Stimulated activated naive B cell treated with anti-CD40 and anti-IgM and Interleukin-4, amounts not matched to agents 10 μg/mL and 1 μg/mL and 100 μg/mL, for 72 hours (primary cell): ENCODE measurements at regions not wholly inside any gene's neighbourhood (a gene's known extent, or its start where the extent isn't known, plus 50 kb on each side); places are given as distances from the start of the nearest gene placed in this dataset.
"Not testable (repeated sequence)": the region's sequence is repeated elsewhere in the genome, so short reads cannot be mapped to it uniquely, and the experiment has no call there.

Source experiments
- ATAC-seq, 2 donors: fragments of 150-1000 bp; cut with Tn5 transposase; replicated peaks; 2 replicates each; pipeline ENCODE4 v1.10.0; 2021; ENCODE audit warnings: moderate library complexity in 1 of 2
- DNase-seq: peaks from one replicate; pipeline ENCODE4 v3.0.0; 2021
- H3K27ac Mint-ChIP-seq: one replicate; pipeline ENCODE4 v1.8.0; 2022; ENCODE audit warnings: mild to moderate bottlenecking, mixed read lengths
- H3K27me3 Mint-ChIP-seq, 2 donors: one replicate each; pipeline ENCODE4 v1.8.0; 2022; ENCODE audit warnings: mixed read lengths in 2 of 2
- H3K36me3 Mint-ChIP-seq, 2 donors: one replicate each; pipeline ENCODE4 v1.8.0; 2022; ENCODE audit warnings: mixed read lengths in 2 of 2, mild to moderate bottlenecking in 1 of 2
- H3K4me1 Mint-ChIP-seq, 2 donors: one replicate each; pipeline ENCODE4 v1.8.0; 2022; ENCODE audit warnings: mixed read lengths in 2 of 2, mild to moderate bottlenecking in 1 of 2
- H3K4me3 Mint-ChIP-seq, 2 donors: one replicate each; pipeline ENCODE4 v1.8.0; 2022; ENCODE audit warnings: mild to moderate bottlenecking in 2 of 2, mixed read lengths in 2 of 2, moderate library complexity in 1 of 2
- H3K9me3 Mint-ChIP-seq, 2 donors: one replicate each; pipeline ENCODE4 v1.8.0; 2022; ENCODE audit warnings: mixed read lengths in 2 of 2, mild to moderate bottlenecking in 1 of 2

- DNase-seq, result no peak
- H3K4me3 Mint-ChIP-seq, result no peak overlapping the region
- no peaks in the 10 kb centered on the region for H3K36me3 Mint-ChIP-seq
- no peaks in the 10 kb centered on the region for H3K4me1 Mint-ChIP-seq
- H3K27me3 Mint-ChIP-seq, result peaks cover 7 to 14% of the 10 kb centered on the region in 2 donors
- peaks cover 0 to 3% of the 10 kb centered on the region in 2 donors for H3K9me3 Mint-ChIP-seq
- ATAC-seq, result no peak
- H3K27ac Mint-ChIP-seq, result no peak overlapping the region
Measured at GRCh38 chr10:111578076-111578475, 501.2 kb downstream of the ADRA2A start.

DNA sequence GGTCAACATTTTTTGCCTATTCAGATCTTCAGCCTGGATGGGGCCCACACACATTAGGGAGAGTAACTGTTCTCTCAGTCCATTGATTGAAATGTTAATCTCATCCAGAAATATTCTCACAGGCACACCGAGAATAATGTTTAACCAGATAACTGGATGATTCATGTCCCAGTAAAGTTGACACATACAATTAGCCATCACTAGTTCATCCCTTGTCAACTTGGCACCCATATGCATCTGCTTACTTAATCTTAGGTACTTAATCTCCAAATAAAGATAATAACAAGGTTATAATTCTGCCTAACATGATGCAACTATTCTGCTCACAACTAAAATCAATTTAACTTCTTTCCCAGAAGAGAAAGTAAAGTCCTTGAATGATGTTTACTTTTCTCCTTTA lies 502.6 kb downstream of the ADRA2A start:
- no peaks in the 10 kb centered on the region for H3K36me3 Mint-ChIP-seq
- peaks cover 0 to 3% of the 10 kb centered on the region in 2 donors for H3K9me3 Mint-ChIP-seq
- ATAC-seq (no peak), DNase-seq (no peak)
- H3K27ac Mint-ChIP-seq, result no peak overlapping the region
- H3K4me1 Mint-ChIP-seq, result no peaks in the 10 kb centered on the region
- H3K4me3 Mint-ChIP-seq, result no peak overlapping the region
- H3K27me3 Mint-ChIP-seq, result peaks cover 7 to 14% of the 10 kb centered on the region in 2 donors

DNA sequence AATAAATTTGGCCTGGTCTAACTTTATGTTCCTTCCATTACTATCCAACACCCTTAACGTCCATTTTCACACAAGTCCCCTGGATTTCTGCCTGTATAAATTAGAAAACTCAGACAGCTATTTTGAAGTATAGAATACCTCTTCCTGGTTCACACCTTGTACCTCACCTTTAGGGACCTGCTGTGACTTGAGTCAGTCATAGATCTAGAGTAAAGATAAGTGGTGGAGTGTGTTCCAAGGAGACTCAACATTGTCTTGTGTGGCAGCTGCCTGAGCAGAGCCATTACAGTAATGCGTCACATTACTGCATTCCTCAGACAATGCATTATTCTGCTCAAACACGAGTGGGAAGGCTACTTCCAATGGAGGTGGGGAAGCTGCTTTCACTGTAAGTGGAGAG lies 513.9 kb downstream of the ADRA2A start:
- H3K27ac Mint-ChIP-seq, result no peak overlapping the region
- DNase-seq, result no peak
- no peaks in the 10 kb centered on the region for H3K9me3 Mint-ChIP-seq
- H3K27me3 Mint-ChIP-seq, result no peaks in the 10 kb centered on the region
- no peak for ATAC-seq
- H3K4me3 Mint-ChIP-seq, result no peak overlapping the region
- H3K4me1 Mint-ChIP-seq, result no peaks in the 10 kb centered on the region
- no peaks in the 10 kb centered on the region for H3K36me3 Mint-ChIP-seq

DNA sequence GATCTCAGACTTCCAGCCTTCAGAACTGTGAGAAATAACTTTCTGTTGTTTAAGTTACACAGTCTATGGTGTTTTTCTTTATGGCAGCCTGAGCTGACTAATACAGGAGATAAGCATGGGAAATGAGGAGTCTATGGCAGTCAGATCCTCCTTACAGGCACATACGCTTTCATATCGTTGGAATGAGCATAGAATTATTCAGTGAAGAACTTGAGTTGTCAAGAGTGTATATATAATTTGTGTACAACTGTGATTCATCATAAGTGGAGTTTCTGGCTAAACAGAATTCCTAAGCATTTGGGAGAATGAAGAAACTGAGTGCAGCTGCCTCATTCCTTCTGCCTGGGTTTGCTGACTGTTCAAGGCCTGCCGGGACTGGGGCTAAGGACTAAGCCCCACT lies 516.7 kb downstream of the ADRA2A start:
- no peak for ATAC-seq
- no peak overlapping the region for H3K27ac Mint-ChIP-seq
- H3K4me1 Mint-ChIP-seq, result no peaks in the 10 kb centered on the region
- no peaks in the 10 kb centered on the region for H3K27me3 Mint-ChIP-seq
- H3K36me3 Mint-ChIP-seq, result no peaks in the 10 kb centered on the region
- DNase-seq, result no peak
- no peaks in the 10 kb centered on the region for H3K9me3 Mint-ChIP-seq
- H3K4me3 Mint-ChIP-seq, result no peak overlapping the region

DNA sequence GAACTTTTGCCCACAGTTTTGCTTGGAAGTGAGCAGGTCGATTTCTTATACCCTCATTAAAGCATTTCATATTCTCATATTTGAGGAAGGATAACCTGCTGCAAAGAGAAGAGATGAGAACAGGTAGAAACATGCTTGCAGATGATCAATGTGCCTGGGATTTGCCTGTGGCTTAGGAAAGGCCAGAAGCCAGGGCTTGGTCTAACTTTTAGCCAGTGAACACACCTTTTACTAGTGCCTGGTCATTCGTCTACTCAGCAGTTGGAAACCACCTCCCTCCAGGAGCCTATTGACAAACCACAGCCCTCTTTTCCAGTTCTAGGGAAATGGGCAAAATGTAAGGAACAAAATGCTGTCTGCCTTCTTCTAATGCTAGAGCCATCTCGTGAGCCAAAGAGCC lies 518.3 kb downstream of the ADRA2A start:
- Mint-ChIP-seq H3K36me3 (no peaks in the 10 kb centered on the region), H3K27me3 (peaks cover 0 to 5% of the 10 kb centered on the region in 2 donors), H3K4me3 (no peak overlapping the region), H3K4me1 (no peaks in the 10 kb centered on the region), H3K9me3 (no peaks in the 10 kb centered on the region), H3K27ac (no peak overlapping the region)
- ATAC-seq, result no peak
- no peak for DNase-seq

DNA sequence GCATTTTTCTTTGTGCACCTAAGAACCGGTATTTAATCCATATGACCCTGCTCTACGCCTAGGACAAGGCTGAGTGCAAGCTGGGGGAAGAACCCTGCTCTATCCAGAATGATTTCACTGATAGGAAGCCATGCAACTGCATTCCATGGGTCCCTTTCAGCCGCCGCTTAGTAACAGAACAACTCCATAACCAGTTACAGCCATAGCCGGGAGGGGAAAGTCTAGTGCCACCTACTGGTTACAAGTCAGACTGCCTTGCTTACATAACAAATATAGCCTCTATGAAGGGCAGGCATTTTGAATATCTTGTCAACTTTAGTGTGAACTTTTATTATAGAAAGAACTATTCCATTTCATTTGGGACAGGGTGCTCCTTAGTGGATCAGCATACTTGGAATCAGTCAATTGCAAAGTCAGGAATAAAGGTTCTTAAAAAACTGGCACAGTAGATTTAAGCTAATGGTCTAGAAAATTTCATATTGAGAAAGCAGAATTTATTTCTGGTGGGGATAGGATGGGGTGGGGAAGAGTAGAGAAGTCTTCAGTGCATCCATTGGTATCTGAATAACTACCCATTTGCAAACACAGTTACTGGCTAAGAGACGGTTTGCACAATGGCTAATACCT lies 521.7 kb downstream of the ADRA2A start:
- Mint-ChIP-seq H3K27ac (no peak overlapping the region), H3K4me3 (no peak overlapping the region), H3K9me3 (no peaks in the 10 kb centered on the region), H3K36me3 (no peaks in the 10 kb centered on the region), H3K27me3 (peaks cover 5 to 9% of the 10 kb centered on the region in 2 donors), H3K4me1 (no peaks in the 10 kb centered on the region)
- DNase-seq (peak; percentile 13), ATAC-seq (peak; percentile 82)

DNA sequence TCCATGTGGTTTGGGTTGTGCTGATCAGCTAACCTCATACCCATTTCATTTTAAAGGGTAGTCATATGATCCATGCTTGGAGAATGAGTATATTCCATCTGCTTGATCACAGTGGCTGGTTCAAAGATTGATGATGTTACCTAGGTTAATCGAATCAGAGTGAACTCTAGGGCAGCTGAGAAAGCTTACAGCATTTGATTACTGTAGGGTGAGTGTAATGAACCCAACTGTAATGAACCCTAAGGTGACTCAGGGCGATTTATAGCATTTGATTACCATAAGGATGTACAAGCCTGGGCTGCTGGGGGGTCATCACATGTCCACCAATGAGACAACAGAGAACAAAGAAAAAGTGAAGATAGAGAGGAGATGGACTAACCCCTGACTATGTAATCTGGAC lies 523.1 kb downstream of the ADRA2A start:
- Mint-ChIP-seq H3K4me3 (no peak overlapping the region), H3K36me3 (no peaks in the 10 kb centered on the region), H3K9me3 (no peaks in the 10 kb centered on the region), H3K4me1 (no peaks in the 10 kb centered on the region), H3K27ac (no peak overlapping the region), H3K27me3 (peaks cover 11 to 16% of the 10 kb centered on the region in 2 donors)
- ATAC-seq (no peak), DNase-seq (no peak)

DNA sequence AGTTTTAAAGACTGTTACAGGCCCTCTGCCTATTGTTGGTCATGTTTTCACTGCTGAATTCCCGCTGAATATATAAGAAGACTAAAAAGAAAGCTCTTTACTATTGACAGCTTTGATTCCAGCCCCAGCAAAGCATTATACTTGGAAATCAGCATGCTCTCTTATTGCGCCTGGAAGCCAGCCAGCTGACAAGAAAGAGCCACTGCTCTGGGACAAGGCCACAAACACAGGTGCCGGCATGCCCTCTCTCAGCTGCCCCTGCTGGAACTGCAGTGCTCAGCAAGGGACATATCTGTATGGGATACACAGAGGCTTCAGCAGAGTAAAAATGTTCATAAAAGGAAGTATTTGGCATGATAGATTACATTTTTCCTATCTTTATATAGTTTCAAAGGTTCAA lies 523.9 kb downstream of the ADRA2A start:
- no peak for ATAC-seq
- no peaks in the 10 kb centered on the region for H3K9me3 Mint-ChIP-seq
- peaks cover 11 to 17% of the 10 kb centered on the region in 2 donors for H3K27me3 Mint-ChIP-seq
- H3K4me3 Mint-ChIP-seq, result no peak overlapping the region
- DNase-seq, result no peak
- H3K36me3 Mint-ChIP-seq, result no peaks in the 10 kb centered on the region
- no peak overlapping the region for H3K27ac Mint-ChIP-seq
- H3K4me1 Mint-ChIP-seq, result no peaks in the 10 kb centered on the region

DNA sequence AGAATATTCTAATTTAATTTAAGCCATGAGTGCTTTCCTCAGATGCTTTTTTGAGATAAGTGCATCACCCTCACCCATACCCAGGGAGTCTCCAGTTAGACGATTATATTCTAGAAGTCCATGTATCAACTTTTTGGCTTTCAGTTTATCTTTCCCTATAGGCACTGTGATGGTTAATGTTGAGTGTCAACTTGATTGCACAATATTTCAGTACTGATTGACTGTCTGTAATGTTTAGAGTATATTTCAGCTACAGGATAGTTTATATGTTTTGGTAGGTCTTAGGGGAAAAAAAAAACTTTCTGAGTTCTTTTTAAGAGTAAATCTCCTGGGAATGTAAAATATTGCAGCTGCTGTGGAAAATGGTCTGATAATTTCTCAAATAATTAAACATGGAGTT lies 535.4 kb downstream of the ADRA2A start:
- ATAC-seq, result no peak

DNA sequence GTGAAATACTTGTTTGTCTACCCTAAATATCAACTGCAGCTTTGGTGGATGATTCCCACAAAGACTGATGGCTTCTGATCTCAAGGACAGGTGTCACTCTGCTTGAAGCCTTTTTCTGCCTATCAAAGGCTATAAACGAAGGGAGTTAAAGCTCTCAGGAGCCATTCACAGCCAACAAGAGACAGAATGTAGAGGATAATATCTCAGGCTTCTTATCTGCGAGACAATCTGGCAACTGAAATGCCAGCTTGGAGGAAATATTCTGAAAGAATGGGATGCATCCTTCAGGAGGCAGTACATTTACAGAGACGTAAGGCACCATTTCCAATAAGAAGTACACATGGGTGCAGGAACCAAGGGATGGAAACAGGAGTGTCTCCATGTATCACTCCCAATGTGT lies 549.4 kb downstream of the GPAM start:
- Mint-ChIP-seq H3K9me3 (peaks cover 0 to 8% of the 10 kb centered on the region in 2 donors), H3K4me3 (no peak overlapping the region), H3K4me1 (no peaks in the 10 kb centered on the region), H3K27ac (no peak overlapping the region), H3K27me3 (no peaks in the 10 kb centered on the region), H3K36me3 (no peaks in the 10 kb centered on the region)
- no peak for DNase-seq
- ATAC-seq, result no peak

More for the DNA sequence above, 535.4 kb downstream of the ADRA2A start:
- Mint-ChIP-seq H3K27me3 (no peaks in the 10 kb centered on the region), H3K4me1 (no peaks in the 10 kb centered on the region), H3K36me3 (no peaks in the 10 kb centered on the region), H3K27ac (no peak overlapping the region), H3K4me3 (no peak overlapping the region), H3K9me3 (no peaks in the 10 kb centered on the region)
- no peak for DNase-seq

DNA sequence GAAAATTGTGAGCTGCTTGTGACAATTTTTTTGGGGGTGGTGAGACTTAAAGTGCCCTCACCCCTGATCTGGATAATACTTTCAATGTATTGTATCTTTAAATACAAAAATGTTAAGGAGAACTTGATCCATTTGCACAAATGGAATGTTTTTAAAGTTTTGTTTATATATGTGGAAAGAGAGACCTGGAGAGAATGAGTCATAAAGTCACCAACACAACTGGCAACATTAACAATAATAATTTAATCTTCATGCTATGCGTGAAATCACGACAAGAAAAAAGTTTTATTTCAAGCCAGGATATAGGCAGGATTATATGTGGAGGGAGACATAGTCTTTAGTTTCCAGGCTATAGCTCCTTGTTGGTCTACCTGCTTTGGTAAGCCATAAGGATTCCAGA lies 537.5 kb downstream of the GPAM start:
- H3K36me3 Mint-ChIP-seq, result peaks cover 0 to 9% of the 10 kb centered on the region in 2 donors
- peaks cover 14 to 21% of the 10 kb centered on the region in 2 donors for H3K9me3 Mint-ChIP-seq
- no peak overlapping the region for H3K4me3 Mint-ChIP-seq
- DNase-seq (no peak), ATAC-seq (no peak)
- H3K27me3 Mint-ChIP-seq, result no peaks in the 10 kb centered on the region
- no peak overlapping the region for H3K27ac Mint-ChIP-seq
- H3K4me1 Mint-ChIP-seq, result no peaks in the 10 kb centered on the region

DNA sequence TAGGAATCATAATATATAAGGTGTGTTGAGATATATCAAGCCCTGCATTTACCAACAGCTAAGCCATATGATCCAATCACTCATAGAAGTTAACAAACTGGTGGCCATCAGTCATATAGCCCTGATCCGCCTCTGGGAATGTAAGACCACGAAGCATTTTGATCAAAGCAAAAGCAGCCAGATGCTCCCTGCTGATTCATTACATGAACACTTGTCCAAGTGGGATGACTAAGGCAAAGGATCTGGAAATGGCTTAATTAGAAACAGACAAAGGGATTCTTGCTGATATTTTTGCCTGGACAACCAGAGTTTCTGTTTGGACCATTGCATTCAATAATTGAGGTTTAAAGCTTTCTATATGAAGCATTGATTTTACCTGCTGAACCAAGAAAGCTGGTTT lies 535.5 kb downstream of the GPAM start:
- H3K36me3 Mint-ChIP-seq, result peaks cover 0 to 9% of the 10 kb centered on the region in 2 donors
- H3K4me1 Mint-ChIP-seq, result no peaks in the 10 kb centered on the region
- peaks cover 17 to 22% of the 10 kb centered on the region in 2 donors for H3K9me3 Mint-ChIP-seq
- H3K4me3 Mint-ChIP-seq, result no peak overlapping the region
- DNase-seq (no peak), ATAC-seq (no peak)
- H3K27me3 Mint-ChIP-seq, result no peaks in the 10 kb centered on the region
- no peak overlapping the region for H3K27ac Mint-ChIP-seq

- H3K27ac Mint-ChIP-seq, H3K4me1 Mint-ChIP-seq, H3K36me3 Mint-ChIP-seq, DNase-seq, H3K27me3 Mint-ChIP-seq, ATAC-seq, H3K4me3 Mint-ChIP-seq: not testable (repeated sequence)
- H3K9me3 Mint-ChIP-seq, result peaks cover 17 to 20% of the 10 kb centered on the region in 2 donors
Measured at GRCh38 chr10:111649080-111649479, 534.5 kb downstream of the GPAM start.

DNA sequence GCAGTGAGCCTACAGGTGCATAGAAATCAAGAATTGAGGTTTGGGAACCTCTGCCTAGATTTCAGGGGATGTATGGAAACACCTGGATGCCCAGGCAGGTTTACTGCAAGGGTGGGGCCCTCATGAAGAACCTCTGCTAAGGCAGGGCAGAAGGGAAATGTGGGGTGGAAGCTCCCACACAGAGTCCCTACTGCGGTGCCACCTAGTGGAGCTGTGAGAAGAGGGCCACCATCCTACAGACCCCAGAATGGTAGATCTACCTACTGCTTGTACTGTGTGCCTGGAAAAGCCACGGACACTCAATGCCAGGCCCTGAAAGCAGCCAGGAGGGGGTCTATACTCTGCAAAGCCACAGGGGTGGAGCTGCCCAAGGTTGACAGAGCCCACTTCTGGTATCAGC lies 533.5 kb downstream of the GPAM start:
- H3K27me3 Mint-ChIP-seq, result no peaks in the 10 kb centered on the region
- ATAC-seq, result no peak
- no peak overlapping the region for H3K27ac Mint-ChIP-seq
- no peak for DNase-seq
- H3K4me3 Mint-ChIP-seq, result no peak overlapping the region
- H3K4me1 Mint-ChIP-seq, result no peaks in the 10 kb centered on the region
- peaks cover 0 to 9% of the 10 kb centered on the region in 2 donors for H3K36me3 Mint-ChIP-seq
- H3K9me3 Mint-ChIP-seq, result peaks cover 17 to 20% of the 10 kb centered on the region in 2 donors

DNA sequence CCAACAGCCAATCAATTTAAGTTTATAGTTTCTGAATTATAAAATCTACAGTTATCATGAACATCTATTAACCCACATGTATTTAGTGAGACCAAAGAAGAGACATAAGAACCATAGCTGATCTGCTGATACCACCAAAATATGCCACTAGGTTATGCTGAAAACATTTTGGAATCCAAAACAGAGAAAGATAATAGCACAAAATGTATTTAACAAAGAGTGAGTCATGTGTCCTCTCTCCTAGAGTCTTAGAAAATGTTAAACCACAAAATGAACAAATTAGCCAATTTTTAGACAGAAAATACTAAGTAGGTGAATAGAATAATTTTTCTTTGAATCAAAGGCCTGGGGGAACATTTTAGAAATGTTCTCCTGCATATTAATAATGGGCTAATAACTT lies 527.5 kb downstream of the GPAM start:
- no peaks in the 10 kb centered on the region for H3K36me3 Mint-ChIP-seq
- peaks cover 3% of the 10 kb centered on the region in 2 donors for H3K9me3 Mint-ChIP-seq
- no peak overlapping the region for H3K4me3 Mint-ChIP-seq
- no peaks in the 10 kb centered on the region for H3K4me1 Mint-ChIP-seq
- H3K27me3 Mint-ChIP-seq, result no peaks in the 10 kb centered on the region
- ATAC-seq (no peak), DNase-seq (no peak)
- no peak overlapping the region for H3K27ac Mint-ChIP-seq

GRCh38 chr10:111677759-111678158 lies 505.8 kb downstream of the GPAM start:
- Mint-ChIP-seq H3K4me3 (no peak overlapping the region), H3K4me1 (no peaks in the 10 kb centered on the region), H3K9me3 (peaks cover 0 to under 1% of the 10 kb centered on the region in 2 donors), H3K36me3 (no peaks in the 10 kb centered on the region), H3K27me3 (no peaks in the 10 kb centered on the region), H3K27ac (no peak overlapping the region)
- DNase-seq (no peak), ATAC-seq (no peak)
